Kidney (tissue), 13 donors: ENCODE measurements at regions not wholly inside any gene's neighbourhood (a gene's known extent, or its start where the extent isn't known, plus 50 kb on each side); places are given as distances from the start of the nearest gene placed in this dataset.

Experiments used
- DNase-seq, 5 donors: peaks; one replicate each; pipeline ENCODE4 v3.0.0-alpha.2; 2013 to 2020
- FAIRE-seq: peaks from 2 replicates; lab custom pipeline; 2012; peaks lifted over from hg19 to GRCh38; lab: Jason Lieb, UNC
- H3K27ac ChIP-seq, 2 donors: one replicate each; pipeline ENCODE4 v1.7.0; 2013; ENCODE audit warnings: low read depth in 2 of 2, low read length in 2 of 2, inconsistent platforms in 1 of 2
- H3K27me3 ChIP-seq: one replicate; pipeline ENCODE4 v1.7.1; 2013; ENCODE audit warnings: low read length, inconsistent platforms; ENCODE audit not compliant: control insufficient read depth, insufficient read depth
- H3K36me3 ChIP-seq, 3 donors: one replicate each; pipeline versions ENCODE4 v1.7.0 to v1.7.1; 2013; ENCODE audit warnings: low read length in 3 of 3, control low read depth in 1 of 3, inconsistent platforms in 1 of 3; ENCODE audit not compliant: insufficient read depth in 3 of 3, control insufficient read depth in 2 of 3
- H3K4me1 ChIP-seq, 3 donors: one replicate each; pipeline versions ENCODE4 v1.7.0 to v1.7.1; 2013; ENCODE audit warnings: low read length in 3 of 3, inconsistent platforms in 1 of 3, low read depth in 1 of 3; ENCODE audit not compliant: control insufficient read depth in 2 of 3, insufficient read depth in 2 of 3
- H3K4me3 ChIP-seq, 3 donors: one replicate each; pipeline versions ENCODE4 v1.7.0 to v1.8.1; 2013; ENCODE audit warnings: low read length in 3 of 3, control low read depth in 1 of 3, inconsistent platforms in 1 of 3
- H3K9ac ChIP-seq, 3 donors: one replicate each; pipeline versions ENCODE4 v1.7.0 to v1.7.1; 2013; ENCODE audit warnings: low read length in 3 of 3, control low read depth in 1 of 3, inconsistent platforms in 1 of 3
- H3K9me3 ChIP-seq, 3 donors: one replicate each; pipeline versions ENCODE4 v1.7.0 to v1.7.1; 2013; ENCODE audit warnings: low read length in 3 of 3, control low read depth in 1 of 3, inconsistent platforms in 1 of 3; ENCODE audit not compliant: control insufficient read depth in 2 of 3, insufficient read depth in 1 of 3
- intact Hi-C: fragments of 100-400 bp; cut with DNase I; formaldehyde crosslinking; loops from one replicate; pipeline ENCODE4 v1.11.1; 2022
- TF ChIP-seq, protein P1 (sequence below): IDR thresholded peaks from 3 replicates; pipeline ENCODE4 v1.5.1; 2012; ENCODE audit warnings: mild to moderate bottlenecking, moderate library complexity, borderline replicate concordance; ENCODE audit not compliant: insufficient read depth; ENCODE audit errors: extremely low read depth
- donor health status: control.
- donor health status: control.
- donor health status: control.
- donor health status: control.
- donor health status: control.
- donor health status: DM: yes; HTN: yes; CAD: no.
- donor health status: Normal renal cell carcinoma (clear cell type).

DNA sequence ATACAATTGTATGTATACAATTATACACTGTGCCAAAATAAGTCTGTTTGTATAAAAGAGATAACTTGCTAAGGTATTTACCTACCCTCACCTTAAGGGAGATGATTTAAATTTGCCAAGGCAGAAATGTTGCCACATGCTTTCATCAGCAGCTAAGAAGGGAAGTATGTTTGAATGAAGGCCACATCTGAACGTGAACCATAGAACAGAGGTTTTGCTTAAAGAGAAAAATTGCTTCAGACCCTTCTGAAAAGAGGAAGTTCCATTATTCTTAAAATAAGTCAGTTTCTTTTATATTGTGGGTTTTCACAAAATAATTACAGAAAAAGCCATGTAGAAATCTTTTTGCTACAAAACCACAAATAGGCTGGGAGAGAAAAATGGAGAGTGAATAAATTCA lies 621.5 kb upstream of the HTR2C start:
- H3K9ac ChIP-seq = no peak overlapping the region
- no peak for DNase-seq
- H3K27me3 ChIP-seq = no peaks in the 10 kb centered on the region
- FAIRE-seq = peak; percentile 3
- no peaks in the 10 kb centered on the region for H3K9me3 ChIP-seq
- no peak overlapping the region for H3K4me3 ChIP-seq
- TF ChIP-seq, protein P1, sequence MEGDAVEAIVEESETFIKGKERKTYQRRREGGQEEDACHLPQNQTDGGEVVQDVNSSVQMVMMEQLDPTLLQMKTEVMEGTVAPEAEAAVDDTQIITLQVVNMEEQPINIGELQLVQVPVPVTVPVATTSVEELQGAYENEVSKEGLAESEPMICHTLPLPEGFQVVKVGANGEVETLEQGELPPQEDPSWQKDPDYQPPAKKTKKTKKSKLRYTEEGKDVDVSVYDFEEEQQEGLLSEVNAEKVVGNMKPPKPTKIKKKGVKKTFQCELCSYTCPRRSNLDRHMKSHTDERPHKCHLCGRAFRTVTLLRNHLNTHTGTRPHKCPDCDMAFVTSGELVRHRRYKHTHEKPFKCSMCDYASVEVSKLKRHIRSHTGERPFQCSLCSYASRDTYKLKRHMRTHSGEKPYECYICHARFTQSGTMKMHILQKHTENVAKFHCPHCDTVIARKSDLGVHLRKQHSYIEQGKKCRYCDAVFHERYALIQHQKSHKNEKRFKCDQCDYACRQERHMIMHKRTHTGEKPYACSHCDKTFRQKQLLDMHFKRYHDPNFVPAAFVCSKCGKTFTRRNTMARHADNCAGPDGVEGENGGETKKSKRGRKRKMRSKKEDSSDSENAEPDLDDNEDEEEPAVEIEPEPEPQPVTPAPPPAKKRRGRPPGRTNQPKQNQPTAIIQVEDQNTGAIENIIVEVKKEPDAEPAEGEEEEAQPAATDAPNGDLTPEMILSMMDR = no peak
- no peaks in the 10 kb centered on the region for H3K4me1 ChIP-seq
- intact Hi-C loops = no loop called here
- H3K27ac ChIP-seq = no peak overlapping the region
- H3K36me3 ChIP-seq = no peaks in the 10 kb centered on the region

DNA sequence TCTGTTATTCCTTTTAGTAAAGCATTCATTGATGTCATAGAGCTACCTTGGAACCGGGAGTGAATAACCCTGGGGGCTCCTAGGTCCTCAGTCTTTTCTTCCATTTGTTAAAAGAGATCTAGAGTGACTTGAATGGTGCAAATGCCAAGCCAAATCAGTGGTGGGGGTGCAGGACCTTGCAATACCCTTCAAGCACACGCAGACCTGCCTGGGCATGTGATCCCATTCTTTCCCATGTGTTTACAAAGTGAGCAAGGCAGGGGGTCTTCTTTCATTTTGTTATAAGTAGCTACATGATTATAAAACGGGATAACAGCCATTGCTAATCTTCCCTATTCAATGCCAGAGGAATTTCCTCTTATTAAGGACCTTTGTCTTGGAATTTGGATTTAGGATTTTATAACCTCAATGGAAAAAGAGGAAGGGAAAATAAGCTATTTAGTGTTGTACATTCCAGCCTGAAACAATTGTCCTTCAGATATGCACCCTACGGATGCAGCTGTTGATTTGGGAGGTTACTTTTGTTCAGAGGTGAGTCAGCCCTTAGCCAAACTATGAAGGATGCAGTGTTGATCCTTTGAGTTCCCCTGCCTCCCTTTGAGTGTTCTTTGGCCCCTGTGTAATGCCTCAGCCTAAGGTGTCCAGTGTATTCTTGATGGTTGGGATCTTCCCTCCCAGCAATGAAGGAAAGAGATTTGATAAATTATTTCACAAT lies 623.8 kb upstream of the HTR2C start:
- Histone ChIP-seq H3K4me3 (no peak overlapping the region), H3K9me3 (no peaks in the 10 kb centered on the region), H3K36me3 (no peaks in the 10 kb centered on the region), H3K27ac (no peak overlapping the region), H3K9ac (no peak overlapping the region), H3K27me3 (no peaks in the 10 kb centered on the region), H3K4me1 (no peaks in the 10 kb centered on the region)
- TF ChIP-seq, protein P1 = no peak
- DNase-seq = no peak
- intact Hi-C loops = no loop called here
- no peak for FAIRE-seq

DNA sequence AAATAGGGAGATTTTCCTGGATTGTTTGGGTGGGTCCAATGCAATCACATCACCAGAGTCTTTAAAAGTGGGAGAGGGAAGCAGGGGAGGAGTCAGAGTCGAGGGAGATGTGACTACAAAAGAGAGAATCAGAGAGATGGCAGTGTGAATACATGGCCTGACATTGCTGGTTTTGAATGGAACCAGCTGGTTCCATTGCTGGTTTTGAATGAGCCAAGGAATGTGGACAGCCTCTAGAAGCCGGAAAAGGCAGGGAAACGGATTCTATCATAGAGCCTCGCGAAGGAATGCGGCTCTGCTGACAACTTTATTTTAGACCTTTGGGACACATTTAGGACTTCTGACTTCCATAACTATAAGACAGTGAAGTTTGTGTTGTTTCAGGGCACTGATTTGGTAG lies 627.0 kb upstream of the HTR2C start:
- intact Hi-C loops = no loop called here
- FAIRE-seq = no peak
- DNase-seq = peak in 1 of 5 donors; percentile 27

More for the DNA sequence above, 627.0 kb upstream of the HTR2C start:
- Histone ChIP-seq H3K27ac (no peak overlapping the region), H3K4me1 (no peaks in the 10 kb centered on the region), H3K9ac (no peak overlapping the region), H3K27me3 (no peaks in the 10 kb centered on the region), H3K9me3 (no peaks in the 10 kb centered on the region), H3K4me3 (no peak overlapping the region), H3K36me3 (no peaks in the 10 kb centered on the region)
- TF ChIP-seq, protein P1 = no peak
